GM10266 (cell line): ENCODE measurements at regions not wholly inside any gene's neighbourhood (a gene's known extent, or its start where the extent isn't known, plus 50 kb on each side); places are given as distances from the start of the nearest gene placed in this dataset.

Experiments used
- DNase-seq: peaks from one replicate; pipeline ENCODE4 v3.0.0; 2012; ENCODE audit errors: extremely low spot score
- CTCF ChIP-seq: IDR thresholded peaks from 2 replicates; pipeline ENCODE4 v1.5.1; 2012; ENCODE audit warnings: mild to moderate bottlenecking, low read depth; ENCODE audit not compliant: control insufficient read depth, insufficient read depth; ENCODE audit errors: missing control alignments

GRCh38 chr15:37794947-37795346, 139.5 kb upstream of the TMCO5A start:
- no peak for TF ChIP-seq CTCF
- no peak for DNase-seq

- DNase-seq, result no peak
- no peak for TF ChIP-seq CTCF
These were observed 132.9 kb upstream of the TMCO5A start for GRCh38 chr15:37801529-37801928.

- DNase-seq, result no peak
- no peak for TF ChIP-seq CTCF
These were observed 127.6 kb upstream of the TMCO5A start for GRCh38 chr15:37806808-37807207.

GRCh38 chr15:37810381-37810780, 124.1 kb upstream of the TMCO5A start:
- no peak for TF ChIP-seq CTCF
- no peak for DNase-seq

- no peak for DNase-seq
- TF ChIP-seq CTCF, result no peak
These were observed 121.1 kb upstream of the TMCO5A start for GRCh38 chr15:37813306-37813705.

GRCh38 chr15:37814847-37815515, 119.5 kb upstream of the TMCO5A start:
- no peak for TF ChIP-seq CTCF
- no peak for DNase-seq

- TF ChIP-seq CTCF, result no peak
- DNase-seq, result no peak
These were observed 116.2 kb upstream of the TMCO5A start for GRCh38 chr15:37818152-37818677.
